NCI-H69 (cell line): ENCODE measurements at regions not wholly inside any gene's neighbourhood (a gene's known extent, or its start where the extent isn't known, plus 50 kb on each side); places are given as distances from the start of the nearest gene placed in this dataset.

Source experiments
- DNase-seq: peaks from one replicate; lab custom pipeline; 2025; lab: John Stamatoyannopoulos, UW

DNA sequence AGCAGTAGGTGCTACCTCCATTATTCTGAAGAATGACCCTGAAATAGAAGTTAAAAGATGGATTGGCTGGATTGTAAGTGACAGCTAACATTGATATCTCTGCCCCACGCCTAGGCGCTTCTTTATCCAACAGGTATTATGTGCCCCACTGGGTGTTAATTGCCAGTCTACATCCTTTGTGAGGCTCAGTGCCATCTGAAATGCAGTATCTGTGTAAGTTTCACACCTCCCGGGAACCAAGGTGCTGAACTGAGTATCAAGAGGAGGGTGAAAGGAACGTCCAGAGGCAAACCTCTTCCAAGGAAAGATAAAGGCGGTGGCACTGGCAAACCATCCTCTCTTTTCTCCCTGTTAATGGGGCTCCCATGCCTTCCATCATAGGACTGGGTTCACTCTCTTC, 181.1 kb upstream of the UBL3 start:
- no peak for DNase-seq

DNA sequence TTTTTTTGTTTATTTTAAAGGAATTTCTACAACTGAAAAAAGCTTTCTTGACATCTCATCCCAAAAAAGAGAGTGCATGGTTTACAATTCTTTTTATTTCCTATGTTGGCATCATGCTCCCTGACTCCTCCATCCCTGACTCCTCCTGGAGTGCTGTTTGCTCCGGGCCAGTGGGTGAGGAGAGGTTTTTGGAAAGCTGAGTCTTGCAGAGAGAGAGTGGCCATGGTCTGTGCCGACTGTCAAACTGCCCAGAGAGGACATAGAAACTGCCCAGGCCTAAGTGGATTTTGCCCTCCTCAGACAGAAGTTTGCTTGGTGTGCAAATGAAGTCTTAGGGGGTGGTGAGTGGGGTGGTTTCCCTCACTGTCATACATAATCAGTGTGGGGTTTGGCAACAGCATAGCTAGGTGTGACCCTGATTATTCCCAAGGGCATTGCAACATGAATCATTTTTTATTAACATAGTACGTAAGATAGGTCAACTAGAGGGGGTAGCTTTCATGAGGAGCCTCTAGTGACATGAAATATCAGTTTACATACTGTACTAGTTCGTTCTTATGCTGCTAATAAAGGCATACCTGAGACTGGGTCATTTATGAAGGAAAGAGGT, 179.8 kb upstream of the UBL3 start:
- no peak for DNase-seq

DNA sequence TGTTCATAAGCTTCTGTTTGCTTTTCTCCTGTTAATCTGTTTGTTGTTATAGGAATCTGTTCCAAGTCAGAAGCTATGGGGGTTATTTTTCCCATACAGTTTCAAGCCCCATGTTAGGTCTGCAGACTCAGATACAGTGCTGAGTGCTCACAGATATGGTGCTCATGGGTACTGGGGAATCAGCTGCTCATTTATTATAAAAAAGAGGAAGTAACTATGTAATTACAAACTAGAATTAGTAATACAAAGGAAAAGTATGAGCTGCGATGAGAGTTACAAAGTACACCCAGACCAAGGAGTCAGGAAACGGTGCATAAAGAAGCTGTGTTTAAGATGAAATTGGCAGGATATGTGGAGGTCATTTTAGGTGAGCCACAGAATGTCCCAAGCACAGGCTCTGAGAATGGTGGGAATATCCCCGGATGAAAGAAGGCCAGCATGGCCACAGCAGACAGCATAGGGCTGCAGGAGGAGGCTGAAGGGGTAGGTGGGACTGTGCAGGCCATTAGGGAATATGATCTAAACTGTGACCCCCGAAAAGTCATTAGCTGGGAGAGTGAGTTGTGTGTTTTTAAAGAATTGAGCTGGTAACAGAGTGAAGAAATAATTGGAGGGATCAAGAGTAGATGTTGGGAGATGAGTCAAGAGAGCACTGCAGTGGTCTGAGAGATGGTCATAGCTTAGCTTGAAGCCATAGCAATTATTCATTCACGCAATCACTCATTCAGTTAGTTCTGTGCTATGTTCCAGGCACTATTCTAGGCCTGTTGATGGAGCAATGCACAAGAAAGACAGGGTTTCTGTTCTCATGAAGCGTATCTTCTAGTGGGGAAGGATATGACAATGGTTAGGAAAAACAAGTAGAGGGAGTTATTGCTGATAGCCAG, 177.4 kb upstream of the UBL3 start:
- no peak for DNase-seq

DNA sequence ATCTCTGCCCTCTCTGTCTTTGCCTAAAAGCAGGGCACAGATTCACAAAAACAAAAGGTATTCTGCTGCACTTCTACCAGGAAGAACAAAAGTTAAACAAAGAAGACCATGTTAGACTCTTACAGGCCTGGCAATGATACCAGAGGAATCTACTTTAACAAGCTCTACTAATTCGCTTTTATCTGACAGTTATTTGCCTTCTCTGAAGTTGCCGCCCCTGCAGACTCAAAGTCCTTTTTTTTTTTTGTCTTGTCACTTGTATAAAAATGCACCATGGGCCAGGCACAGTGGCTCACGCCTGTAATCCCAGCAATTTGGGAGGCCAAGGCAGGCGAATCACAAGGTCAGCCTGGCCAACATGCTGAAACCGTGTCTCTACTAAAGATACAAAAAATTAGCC, 176.5 kb upstream of the UBL3 start:
- no peak for DNase-seq

DNA sequence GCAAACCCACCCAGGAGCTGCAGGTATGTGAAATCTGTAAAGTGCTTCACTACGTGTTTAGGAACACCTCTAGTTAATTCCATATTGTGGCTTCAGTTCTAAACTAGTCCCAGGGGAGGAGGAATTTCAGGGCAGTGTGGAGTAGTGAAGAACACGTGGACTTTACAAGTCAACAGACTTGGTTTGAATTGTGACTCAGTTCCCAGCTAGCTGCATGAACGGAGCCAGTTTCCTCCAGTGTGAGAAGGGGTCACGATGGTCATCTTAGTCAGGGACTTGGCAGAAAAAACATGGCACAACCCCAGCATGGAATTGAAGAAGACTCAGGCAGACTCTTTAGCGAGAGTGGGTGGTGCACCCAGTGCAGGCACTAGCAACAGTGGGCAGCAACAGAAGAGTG, 175.7 kb upstream of the UBL3 start:
- DNase-seq, result no peak

DNA sequence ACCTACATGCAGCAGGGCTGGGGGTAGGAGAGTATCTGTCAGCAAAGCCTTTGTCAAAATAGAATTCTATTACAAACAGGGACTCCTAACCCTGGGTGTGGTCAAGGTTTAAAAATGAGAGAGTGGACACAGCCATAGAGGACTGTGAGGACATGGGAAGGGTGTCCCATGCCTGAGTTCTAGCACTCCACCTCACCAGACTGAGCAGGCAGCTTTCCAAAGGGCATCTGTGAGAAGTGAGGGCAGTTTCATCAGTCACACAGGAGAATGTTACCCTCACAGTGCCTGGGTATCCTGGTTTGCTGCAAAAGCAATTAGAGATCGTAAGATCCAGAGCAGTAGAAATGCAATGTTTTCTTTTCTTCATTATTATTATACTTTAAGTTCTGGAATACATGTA, 174.9 kb upstream of the UBL3 start:
- DNase-seq, result no peak

DNA sequence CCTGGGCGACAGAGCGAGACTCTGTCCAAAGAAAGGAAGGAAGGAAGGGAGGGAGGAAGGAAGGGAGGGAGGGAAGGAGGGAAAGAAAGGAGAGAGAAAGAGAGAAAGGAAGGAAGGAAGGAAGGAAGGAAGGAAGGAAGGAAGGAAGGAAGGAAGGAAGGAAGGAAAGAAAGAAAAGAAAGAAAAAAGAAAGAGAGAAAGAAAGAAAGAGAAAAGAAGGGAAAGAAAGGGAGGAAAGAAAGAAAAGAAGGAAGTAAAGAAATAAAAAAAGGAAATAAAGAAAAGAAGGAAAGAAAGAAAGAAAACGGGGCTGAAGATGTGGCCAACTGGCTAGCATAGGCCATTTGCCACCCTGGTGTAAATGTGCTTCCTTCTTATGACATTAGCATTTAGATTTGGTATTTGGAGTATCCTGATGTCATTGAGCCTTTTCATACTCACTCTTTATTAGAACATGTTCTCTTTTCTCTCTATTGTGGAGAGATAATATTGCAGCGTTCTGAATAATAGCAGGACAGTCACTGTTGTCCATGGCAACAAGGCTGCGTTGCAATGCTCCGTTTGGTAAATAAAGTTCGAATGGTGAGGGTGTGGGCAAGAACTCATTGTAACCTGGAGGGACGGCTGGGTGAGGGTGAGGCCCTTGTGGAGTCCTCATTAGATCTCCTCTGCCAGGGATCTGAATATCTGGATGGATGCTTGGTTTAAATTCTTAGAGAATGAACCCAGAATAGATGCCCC, 173.9 kb upstream of the UBL3 start:
- no peak for DNase-seq

DNA sequence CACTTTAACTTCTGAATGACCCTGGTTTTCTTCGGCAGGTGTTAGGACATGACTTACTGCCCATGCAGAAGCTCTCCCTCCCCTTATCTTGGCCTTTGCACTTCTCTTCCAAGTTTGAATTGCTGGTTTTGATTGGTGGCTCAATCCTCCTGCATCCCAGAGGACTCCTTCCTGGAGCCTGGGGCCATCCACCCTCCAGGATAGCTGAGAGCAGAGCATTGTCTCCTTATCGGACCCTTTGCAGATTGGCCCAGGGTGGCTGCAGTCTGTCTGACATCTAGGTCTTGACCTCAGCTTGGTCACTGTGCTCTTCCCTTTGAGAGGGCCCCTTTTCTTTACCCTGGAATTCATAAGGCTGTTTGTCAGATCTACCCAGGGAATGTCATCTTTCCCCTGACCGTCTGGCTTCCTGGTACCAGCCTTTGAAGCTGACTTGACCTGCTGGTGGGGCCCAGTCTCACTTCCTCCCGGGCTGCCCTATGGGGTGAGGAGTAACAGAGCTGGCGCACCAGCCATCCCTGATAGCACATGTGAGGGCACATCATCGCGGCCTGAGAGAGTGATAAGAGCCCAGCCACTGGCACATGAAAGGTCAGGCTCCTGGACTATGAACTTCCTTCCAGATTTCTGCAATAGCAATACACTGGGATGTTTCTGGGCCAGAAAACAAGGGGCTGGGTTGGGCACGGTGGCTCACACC, 172.9 kb upstream of the UBL3 start:
- DNase-seq, result no peak

DNA sequence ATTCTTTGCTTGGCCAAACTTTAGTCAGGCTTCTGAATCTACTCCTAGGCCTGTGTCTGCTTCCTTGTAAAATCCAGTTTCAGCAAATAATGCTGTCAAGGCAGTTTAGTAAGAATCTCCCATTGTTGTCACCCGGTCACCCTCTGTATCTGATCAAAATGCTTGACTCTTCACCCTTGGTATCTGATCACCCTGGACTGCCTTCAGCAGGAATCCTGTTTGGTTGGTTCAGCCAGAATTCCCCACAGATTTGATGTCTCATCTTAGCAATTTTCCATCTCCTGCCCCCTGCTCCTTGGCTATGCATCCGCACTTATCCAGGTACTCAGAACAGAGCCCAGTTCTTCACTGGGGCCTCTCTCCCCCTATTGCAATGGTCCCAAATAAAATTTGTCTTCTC, 172.4 kb upstream of the UBL3 start:
- DNase-seq, result no peak

DNA sequence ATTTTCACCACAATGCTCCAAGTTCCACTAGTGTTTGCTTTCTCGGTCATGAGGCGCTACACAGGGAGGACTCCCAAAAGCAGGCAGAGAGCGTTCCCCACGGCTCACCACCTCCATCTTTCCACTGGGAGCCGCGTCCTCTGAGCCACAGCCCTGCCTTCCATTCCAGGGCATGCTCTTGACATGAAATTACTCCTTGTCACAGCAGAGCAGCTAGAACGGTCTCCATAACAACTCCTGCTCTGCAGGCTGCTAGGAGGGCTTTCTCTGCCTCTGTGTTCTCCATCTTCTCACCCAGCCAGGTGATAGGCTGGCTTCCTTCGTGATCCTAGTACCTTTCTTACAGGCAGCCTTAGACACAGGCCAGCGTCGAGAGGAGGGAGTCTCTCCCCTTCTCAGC, 171.8 kb upstream of the UBL3 start:
- no peak for DNase-seq

DNA sequence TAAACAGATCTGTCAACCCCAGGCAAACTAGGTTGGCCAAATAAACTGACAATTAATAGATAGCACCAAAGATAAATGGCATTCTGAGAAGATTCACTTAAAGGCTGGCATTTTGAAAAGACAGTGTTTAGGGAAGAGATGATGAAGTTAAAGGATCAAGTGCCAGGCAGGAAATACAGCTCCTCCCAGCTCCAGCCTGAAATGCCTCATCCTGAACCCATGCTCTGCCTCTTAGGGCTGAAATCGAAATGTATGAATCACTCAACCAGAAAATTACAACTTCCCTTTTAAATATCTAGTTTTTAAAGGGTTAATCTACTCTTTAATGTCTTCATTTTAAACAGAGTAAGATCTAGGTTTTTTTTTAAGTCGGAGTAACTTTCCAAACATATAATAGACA, 171.2 kb upstream of the UBL3 start:
- no peak for DNase-seq

DNA sequence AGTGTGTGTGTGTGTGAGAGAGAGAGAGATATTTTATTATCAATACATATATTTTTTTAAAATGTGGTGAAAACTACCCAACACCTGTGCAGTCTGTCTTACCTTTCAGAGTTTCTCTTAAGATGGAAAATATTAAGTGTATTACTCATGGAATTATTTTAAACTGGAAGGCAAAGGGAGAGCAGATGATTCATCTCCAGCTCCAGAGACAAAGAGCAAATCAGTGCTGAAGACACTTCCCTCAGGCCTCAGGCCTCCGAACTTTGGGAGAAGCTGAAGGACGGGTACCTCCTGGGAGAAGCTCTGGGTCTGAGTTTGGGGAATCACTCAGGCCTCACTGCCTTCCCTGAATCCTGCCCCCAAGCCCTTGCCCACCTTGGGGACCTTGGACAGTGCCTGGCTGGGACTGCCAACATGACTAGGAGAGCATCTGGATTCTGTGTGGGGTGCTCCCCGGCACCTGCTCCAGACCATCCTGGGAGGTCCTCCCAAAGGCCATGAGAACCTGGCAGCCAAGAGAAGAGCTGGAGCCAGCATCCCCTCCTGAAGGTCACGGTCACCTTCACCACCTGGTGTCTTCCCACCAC, 170.4 kb upstream of the UBL3 start:
- no peak for DNase-seq

DNA sequence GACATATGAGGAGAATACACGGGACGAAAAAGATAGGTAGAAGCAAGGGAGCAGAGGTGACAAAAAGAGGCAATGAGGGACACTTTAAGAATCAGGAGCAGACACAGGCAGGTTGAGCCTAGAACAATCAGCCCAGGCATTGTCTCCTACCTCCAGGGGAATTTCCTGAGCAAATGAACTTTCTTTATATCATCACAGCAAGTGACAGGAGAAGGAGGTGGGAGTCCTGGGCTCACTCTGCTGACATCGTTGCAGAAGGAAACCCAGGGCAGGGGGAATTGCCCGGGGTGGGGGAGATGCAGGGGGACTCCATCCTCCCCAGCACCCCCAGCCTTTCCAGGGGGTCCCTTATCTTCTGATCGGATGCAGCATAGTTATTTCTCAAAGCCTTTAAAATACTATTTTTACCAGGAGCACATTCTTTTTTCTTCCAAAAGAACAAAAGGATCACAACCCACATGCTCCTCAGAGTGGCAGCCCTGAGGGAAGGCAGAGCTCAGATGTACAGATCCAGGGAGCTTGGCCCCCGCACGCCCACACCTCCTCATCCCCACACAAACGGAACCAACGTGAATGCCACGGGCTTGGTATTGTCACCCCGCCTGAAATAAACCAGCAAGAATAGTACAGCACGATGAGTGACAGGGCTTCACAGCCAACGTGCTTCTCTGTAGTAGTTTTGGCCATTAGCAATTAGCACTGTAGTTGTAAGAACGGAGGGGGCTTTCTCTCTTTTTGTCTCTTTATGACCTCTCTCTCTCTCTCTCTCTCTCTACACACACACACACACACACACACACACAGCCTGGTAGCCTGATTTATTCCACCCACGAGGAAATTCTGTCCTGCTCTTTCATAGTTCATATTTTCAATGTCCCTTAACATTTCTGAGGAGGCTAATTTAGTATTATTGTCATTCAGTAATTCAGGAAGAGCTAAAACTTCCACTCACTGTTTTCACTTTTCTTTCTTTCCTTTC, 169.5 kb upstream of the UBL3 start:
- no peak for DNase-seq

DNA sequence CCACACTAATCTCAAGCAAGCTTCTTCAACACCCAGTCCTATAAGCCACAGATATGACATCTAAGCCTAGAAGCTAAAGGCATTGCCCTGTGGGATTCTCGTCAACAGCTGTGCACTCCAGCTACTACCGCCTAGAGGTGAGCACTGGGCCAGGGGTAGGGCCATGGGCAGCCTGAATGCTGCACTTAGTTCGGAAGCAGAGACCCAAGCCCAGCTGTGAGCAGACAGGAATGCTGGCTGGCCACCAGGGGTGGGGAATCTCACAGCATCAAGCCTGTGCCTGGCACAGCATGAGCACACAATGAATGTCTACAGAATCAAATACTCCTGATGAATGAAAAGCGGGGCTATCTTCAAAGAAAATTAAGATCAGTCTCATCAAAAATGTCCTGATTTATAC, 167.5 kb upstream of the UBL3 start:
- no peak for DNase-seq

DNA sequence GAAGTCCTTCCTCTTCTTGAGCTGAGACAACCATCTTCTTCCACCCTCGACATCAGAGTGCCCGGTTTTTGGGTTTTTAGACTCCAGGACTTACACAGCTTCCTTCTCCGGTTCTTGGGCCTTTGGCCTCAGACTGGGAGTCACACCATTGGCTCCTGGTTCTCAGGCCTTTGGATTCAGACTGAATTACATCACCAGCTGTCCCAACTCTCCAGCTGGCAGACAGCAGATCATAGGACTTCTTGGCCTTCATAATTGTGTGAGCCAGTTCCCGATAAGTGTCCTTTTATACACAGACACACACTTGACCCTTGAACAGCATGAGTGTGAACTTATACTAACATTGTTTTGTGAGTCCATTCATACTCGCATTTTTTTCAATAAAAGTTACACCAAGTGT, 166.0 kb upstream of the UBL3 start:
- DNase-seq, result no peak

DNA sequence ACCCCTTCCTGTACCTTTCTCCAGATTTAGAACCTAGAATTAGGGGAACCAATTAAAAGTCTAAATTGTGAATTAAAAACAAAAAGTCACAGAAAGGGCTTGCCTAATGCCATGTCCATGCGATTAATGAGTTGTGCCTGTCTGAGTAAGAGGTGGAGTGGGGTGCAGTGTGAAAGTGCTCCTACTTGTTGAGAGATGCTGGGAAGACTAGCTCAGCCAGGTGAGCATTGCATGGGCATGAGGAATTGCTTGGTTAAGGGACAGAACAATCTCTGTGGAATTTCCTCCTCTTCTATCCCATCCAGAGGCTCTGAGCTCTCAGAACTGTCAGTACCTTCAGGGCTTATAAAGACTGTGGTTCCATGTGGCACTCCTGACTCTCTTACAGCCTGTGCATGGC, 159.0 kb upstream of the UBL3 start:
- DNase-seq, result no peak

DNA sequence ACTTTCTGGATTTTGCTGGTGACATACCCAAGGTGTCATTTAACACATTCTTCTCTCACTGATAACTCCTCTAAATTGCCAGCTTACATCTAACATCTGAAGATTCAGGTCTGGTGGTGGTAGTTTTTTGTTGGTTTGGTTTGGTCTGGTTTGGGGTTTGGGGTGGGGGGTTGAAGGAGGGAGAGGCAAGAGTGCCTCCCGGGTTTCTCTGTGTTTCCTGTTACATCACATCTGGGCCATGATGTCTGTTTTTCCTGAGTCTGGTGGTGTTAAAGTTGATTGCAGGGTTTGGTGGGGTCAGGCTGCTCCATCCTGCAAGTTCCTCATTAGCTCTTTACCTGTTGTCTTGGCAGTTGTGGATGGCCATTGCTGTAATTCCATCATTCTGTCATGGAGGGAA, 155.8 kb upstream of the UBL3 start:
- no peak for DNase-seq

DNA sequence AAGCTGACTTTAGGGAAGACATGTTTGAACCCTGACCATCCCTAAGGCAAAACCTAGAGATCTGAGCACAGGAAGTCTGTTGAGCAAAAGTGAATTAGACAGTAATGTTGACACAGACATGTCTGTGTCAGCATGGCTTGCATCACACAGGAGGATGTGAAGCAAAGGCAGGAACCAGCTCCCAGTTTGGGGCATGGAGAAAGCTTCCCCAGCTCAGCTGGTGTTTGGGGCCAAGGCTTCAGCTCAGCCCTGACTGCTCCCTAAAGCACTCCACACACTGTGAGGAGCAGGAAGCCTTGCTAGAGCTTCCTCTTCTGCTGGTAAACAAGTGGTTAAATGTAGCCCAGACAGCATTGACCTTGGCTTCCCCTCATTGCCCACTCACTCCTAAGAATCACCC, 153.8 kb upstream of the UBL3 start:
- no peak for DNase-seq

DNA sequence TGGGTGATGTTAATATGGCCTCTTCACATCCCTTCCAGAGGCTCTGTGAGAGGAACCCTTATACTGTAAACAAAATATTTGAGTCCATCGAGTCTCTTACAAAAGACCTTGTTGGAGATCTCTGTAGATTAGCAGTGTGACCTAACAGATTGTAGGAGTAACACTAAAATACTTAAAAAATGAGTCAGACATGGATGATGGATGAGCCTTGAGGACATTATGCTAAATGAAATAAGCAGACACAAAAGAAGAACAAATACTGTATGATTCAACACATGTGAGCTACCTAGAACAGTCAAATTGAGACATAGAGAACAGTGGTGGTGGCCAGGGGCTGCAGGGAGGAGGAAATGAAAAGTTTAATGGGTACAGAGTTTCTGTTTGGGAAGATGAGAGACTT, 152.2 kb upstream of the UBL3 start:
- DNase-seq, result no peak

DNA sequence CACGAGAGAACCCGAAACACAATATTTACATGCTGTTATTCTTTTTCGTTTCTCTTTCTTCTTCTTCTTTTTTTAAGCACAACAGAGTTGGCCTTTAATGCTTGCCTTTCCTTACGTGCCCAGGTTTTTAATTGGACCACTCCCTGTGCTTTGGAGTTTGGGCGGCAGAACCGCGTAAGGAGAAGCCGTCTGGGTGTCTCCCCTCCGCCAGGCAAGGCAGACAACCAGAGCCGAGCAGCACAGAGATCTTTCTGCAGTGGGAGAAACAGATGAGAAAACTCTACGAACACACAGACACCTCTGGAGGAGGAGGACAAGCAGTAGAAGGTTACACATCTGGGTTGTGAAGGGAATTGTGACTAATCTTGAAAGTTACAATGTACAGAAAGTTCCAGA, 150.0 kb upstream of the UBL3 start:
- no peak for DNase-seq
